Ishikawa (cell line): ENCODE measurements at regions not wholly inside any gene's neighbourhood (a gene's known extent, or its start where the extent isn't known, plus 50 kb on each side); places are given as distances from the start of the nearest gene placed in this dataset.

ENCODE experiments used
- CEBPB ChIP-seq: IDR thresholded peaks from 2 replicates; pipeline ENCODE4 v1.6.1; 2012
- CREB1 ChIP-seq: IDR thresholded peaks from 2 replicates; pipeline ENCODE4 v1.6.1; 2012; ENCODE audit warnings: low read depth
- EGR1 ChIP-seq: IDR thresholded peaks from 2 replicates; pipeline ENCODE4 v1.6.1; 2012
- EP300 ChIP-seq: IDR thresholded peaks from 2 replicates; pipeline ENCODE4 v1.6.1; 2012; ENCODE audit warnings: borderline replicate concordance
- FOXM1 ChIP-seq: IDR thresholded peaks from 2 replicates; pipeline ENCODE4 v1.6.1; 2012; ENCODE audit warnings: low read depth, borderline replicate concordance
- NFIC ChIP-seq: IDR thresholded peaks from 2 replicates; pipeline ENCODE4 v1.6.1; 2012
- RAD21 ChIP-seq: IDR thresholded peaks from 2 replicates; pipeline ENCODE4 v1.6.1; 2012; ENCODE audit warnings: low read depth
- REST ChIP-seq: IDR thresholded peaks from 2 replicates; pipeline ENCODE4 v1.6.1; 2012; ENCODE audit warnings: low read depth, mild to moderate bottlenecking
- TAF1 ChIP-seq: IDR thresholded peaks from 2 replicates; pipeline ENCODE4 v1.6.1; 2012; ENCODE audit warnings: low read depth, mild to moderate bottlenecking
- TCF12 ChIP-seq: IDR thresholded peaks from 2 replicates; pipeline ENCODE4 v1.6.1; 2012; ENCODE audit warnings: low read depth
- TEAD4 ChIP-seq: IDR thresholded peaks from 2 replicates; pipeline ENCODE4 v1.6.1; 2012
- USF1 ChIP-seq: IDR thresholded peaks from 2 replicates; pipeline ENCODE4 v1.6.1; 2012
- YY1 ChIP-seq: IDR thresholded peaks from 2 replicates; pipeline ENCODE4 v1.6.1; 2012; ENCODE audit warnings: low read depth
- ZBTB7A ChIP-seq: IDR thresholded peaks from 2 replicates; pipeline ENCODE4 v1.6.1; 2012; ENCODE audit warnings: low read depth
- TF ChIP-seq, protein P1 (sequence below): IDR thresholded peaks from 2 replicates; pipeline ENCODE4 v1.6.1; 2012

DNA sequence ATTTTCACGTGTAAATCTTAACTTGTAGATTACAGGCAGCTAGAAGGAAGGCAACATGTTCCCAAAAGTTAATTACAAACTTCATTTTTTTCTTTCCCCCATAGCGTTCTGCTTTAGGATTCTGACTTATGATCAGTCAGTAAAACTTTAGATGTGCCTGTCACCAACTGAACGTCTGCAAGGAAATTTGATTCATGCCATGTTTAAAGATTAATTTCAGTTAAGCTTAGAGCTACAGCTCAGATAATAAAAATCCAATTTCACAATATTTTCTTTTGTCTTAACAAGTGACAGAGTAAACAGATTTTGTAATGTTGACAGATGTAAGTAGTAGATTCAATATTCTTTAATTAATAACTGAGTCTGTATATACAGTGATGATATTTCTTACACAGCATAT is 253.1 kb downstream of the NFKBIZ start:
- TF ChIP-seq RAD21, result no peak
- no peak for TF ChIP-seq TAF1
- no peak for TF ChIP-seq TEAD4
- TF ChIP-seq USF1, result no peak
- TF ChIP-seq EGR1, result no peak
- no peak for TF ChIP-seq YY1
- no peak for TF ChIP-seq EP300
- TF ChIP-seq, protein P1, sequence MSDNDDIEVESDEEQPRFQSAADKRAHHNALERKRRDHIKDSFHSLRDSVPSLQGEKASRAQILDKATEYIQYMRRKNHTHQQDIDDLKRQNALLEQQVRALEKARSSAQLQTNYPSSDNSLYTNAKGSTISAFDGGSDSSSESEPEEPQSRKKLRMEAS, result no peak
- TF ChIP-seq CEBPB, result no peak
- no peak for TF ChIP-seq REST

DNA sequence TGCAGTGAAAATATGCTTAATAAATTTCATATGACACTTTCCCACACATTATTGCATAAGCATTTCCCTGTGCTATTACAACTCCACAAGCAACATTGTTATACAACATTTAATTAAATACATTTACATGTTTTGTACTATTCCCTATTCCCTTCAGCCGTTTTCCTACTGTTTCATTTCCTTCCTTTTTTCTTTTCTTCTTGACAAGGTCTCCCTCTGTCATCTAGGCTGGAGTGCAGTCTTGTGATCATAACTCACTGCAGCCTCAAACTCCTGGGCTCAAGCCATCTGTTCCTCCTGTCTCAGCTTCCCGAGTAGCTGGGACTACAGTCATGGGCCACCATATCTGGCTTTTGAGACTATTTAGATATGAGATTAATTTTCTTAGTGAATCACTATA is 254.7 kb downstream of the NFKBIZ start:
- no peak for TF ChIP-seq ZBTB7A
- no peak for TF ChIP-seq NFIC
- TF ChIP-seq YY1, result no peak
- TF ChIP-seq RAD21, result no peak
- TF ChIP-seq CREB1, result no peak
- TF ChIP-seq USF1, result no peak
- no peak for TF ChIP-seq CEBPB
- no peak for TF ChIP-seq FOXM1
- no peak for TF ChIP-seq REST
- no peak for TF ChIP-seq EP300
- TF ChIP-seq EGR1, result no peak
- no peak for TF ChIP-seq TCF12

GRCh38 chr3:102105193-102105592 is 255.9 kb downstream of the NFKBIZ start:
- no peak for TF ChIP-seq RAD21
- TF ChIP-seq TEAD4, result no peak
- TF ChIP-seq, protein P1, result no peak
- no peak for TF ChIP-seq FOXM1
- no peak for TF ChIP-seq REST
- no peak for TF ChIP-seq CEBPB
- TF ChIP-seq NFIC, result no peak
- TF ChIP-seq EGR1, result no peak
- TF ChIP-seq CREB1, result no peak
- no peak for TF ChIP-seq EP300
- TF ChIP-seq ZBTB7A, result no peak

- TF ChIP-seq TCF12 (no peak), ZBTB7A (no peak), CREB1 (no peak), RAD21 (no peak), YY1 (no peak), USF1 (no peak), CEBPB (no peak), EGR1 (no peak), TAF1 (no peak), FOXM1 (no peak), NFIC (no peak)
- TF ChIP-seq, protein P1, result no peak
Measured at GRCh38 chr3:102106416-102107097, 257.2 kb downstream of the NFKBIZ start.
